ENCODE measurements at regions not wholly inside any gene's neighbourhood (a gene's known extent, or its start where the extent isn't known, plus 50 kb on each side); places are given as distances from the start of the nearest gene placed in this dataset.
A peak's percentile ranks its signal among the peaks of the same experiment; 100 is the strongest.

DNA sequence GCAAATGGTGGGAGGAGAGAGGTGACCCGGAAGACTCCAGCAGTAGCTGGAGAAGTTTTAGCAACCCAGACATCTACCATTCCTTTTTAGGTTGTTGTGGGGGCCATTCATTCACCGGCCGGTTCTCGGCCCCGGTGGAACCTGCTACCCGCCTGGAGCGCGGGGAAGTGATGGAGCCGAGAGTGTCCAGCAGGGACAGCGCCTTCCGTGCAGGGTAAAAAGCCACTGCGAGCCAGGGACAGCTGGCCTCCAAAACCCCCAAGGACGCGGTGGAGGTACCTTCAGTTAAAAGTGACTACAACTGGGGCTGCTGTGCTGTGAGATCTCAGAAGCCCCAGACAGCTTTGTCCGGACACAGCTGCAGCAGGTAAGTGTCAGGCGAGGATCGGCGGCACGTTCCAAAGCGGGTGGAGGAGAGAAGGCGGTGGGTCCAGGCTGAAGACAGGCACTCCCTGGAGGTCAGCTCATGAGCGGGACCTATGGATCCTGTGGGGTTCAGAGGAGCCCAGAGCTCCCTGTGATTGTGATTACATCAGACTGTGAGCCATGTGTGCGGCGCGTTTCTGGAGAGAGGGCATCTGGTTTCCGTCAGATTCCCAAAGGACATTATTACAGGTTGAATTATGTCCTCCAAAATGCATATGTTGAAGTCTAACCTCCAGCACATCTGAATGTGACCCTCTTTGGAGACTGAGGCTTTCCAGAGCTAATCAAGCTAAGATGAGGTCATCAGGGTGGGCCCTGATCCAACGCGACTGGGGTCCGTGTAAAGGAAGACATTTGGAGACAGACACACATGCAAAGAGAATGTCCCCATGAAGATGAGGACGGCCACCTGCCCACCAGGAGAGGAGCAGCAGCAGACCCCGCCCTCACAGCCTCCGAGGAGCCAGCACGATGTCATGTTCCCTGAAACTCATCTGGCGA is 276.3 kb downstream of the EIPR1 start:
- H3K27me3 ChIP-seq (ENCODE audit: control insufficient read depth, low read length) = peaks cover 13% of the 10 kb centered on the region
- TF ChIP-seq CTCF (IDR thresholded peaks at IDR 0.05; ENCODE audit: low read depth, low read length, poor library complexity, severe bottlenecking) (no peak), EZH2phosphoT487 (IDR thresholded peaks at IDR 0.05; ENCODE audit: borderline replicate concordance, low read length) (no peak)
- no peaks in the 10 kb centered on the region for H3K9me3 ChIP-seq (ENCODE audit: control insufficient read depth, insufficient read depth, low read length)
- no peaks in the 10 kb centered on the region for H3K79me2 ChIP-seq (ENCODE audit: control insufficient read depth, low read length)
- peak overlapping the region; percentile 45; the same call in 1 of the 2 replicates for H3K27ac ChIP-seq (ENCODE audit: low read depth, low read length)
- peaks cover 43% of the 10 kb centered on the region for H3K4me1 ChIP-seq (ENCODE audit: control insufficient read depth, low read length)
- peak overlapping the region; percentile 52 for H3K4me2 ChIP-seq (ENCODE audit: low read length)
- H4K20me1 ChIP-seq (ENCODE audit: control insufficient read depth, insufficient read depth, low read depth, low read length) = no peaks in the 10 kb centered on the region
- no peaks in the 10 kb centered on the region for H3F3A ChIP-seq (ENCODE audit: control insufficient read depth, insufficient read depth)
- no peaks in the 10 kb centered on the region for H3K36me3 ChIP-seq (ENCODE audit: control insufficient read depth, low read length)
- H3K9me2 ChIP-seq (replicated peaks; ENCODE audit: control insufficient read depth, low read length) = no peaks in the 10 kb centered on the region
- H3K4me3 ChIP-seq (ENCODE audit: low read length) = peak overlapping the region; percentile 64

DNA sequence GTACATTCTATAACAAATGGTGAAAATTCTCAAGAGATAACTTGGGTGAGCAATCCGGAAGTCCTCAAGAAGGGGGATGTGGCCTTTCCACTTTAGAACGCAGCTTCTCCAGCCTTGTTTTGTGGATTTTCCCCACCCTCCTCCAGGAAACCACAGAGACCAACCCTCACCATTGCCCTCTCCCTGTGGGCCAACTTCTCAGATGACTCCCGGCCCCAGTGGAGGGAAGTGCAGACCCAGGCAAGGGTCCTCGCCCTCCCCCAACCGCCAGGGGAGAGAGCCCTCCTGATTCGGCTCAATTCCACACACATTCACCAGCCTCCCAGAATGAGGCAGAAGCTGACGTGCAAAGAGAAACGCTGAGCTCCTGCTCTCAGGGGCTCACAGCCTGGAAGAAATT is 277.2 kb downstream of the EIPR1 start:
- H3K9me3 ChIP-seq (ENCODE audit: control insufficient read depth, insufficient read depth, low read length) = no peaks in the 10 kb centered on the region
- no peaks in the 10 kb centered on the region for H4K20me1 ChIP-seq (ENCODE audit: control insufficient read depth, insufficient read depth, low read depth, low read length)
- peak overlapping the region; percentile 45 for H3K27ac ChIP-seq (ENCODE audit: low read depth, low read length)
- no peaks in the 10 kb centered on the region for H3K36me3 ChIP-seq (ENCODE audit: control insufficient read depth, low read length)
- H3K4me3 ChIP-seq (ENCODE audit: low read length) = peak overlapping the region; percentile 64
- no peaks in the 10 kb centered on the region for H3F3A ChIP-seq (ENCODE audit: control insufficient read depth, insufficient read depth)
- H3K4me2 ChIP-seq (ENCODE audit: low read length) = peak overlapping the region; percentile 52
- H3K4me1 ChIP-seq (ENCODE audit: control insufficient read depth, low read length) = peaks cover 43% of the 10 kb centered on the region
- no peaks in the 10 kb centered on the region for H3K9me2 ChIP-seq (replicated peaks; ENCODE audit: control insufficient read depth, low read length)
- no peaks in the 10 kb centered on the region for H3K79me2 ChIP-seq (ENCODE audit: control insufficient read depth, low read length)
- no peak for TF ChIP-seq CTCF (IDR thresholded peaks at IDR 0.05; ENCODE audit: low read depth, low read length, poor library complexity, severe bottlenecking)
- H3K27me3 ChIP-seq (ENCODE audit: control insufficient read depth, low read length) = peaks cover 13% of the 10 kb centered on the region

DNA sequence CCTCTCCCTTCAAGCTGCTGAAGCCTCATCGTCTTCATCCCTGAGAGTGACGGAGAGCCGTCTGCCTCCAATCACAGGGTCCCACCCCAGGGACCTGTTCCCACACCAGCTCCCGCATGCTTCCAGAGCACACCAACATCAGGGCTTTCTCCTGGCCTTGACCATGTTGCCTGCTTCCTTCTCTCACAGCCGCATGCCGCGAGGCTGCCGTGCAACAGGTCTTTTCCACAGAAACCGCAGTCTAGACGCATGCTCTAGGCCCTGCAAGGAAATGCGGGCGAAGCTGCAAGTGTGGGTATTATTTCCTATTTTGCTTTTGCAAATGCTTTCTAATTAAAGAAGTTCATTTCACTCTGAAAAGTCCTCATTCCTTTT is 277.8 kb downstream of the EIPR1 start:
- peak overlapping the region; percentile 45 for H3K27ac ChIP-seq (ENCODE audit: low read depth, low read length)
- H3K36me3 ChIP-seq (ENCODE audit: control insufficient read depth, low read length) = no peaks in the 10 kb centered on the region
- TF ChIP-seq CTCF (IDR thresholded peaks at IDR 0.05; ENCODE audit: low read depth, low read length, poor library complexity, severe bottlenecking) (no peak), EZH2phosphoT487 (IDR thresholded peaks at IDR 0.05; ENCODE audit: borderline replicate concordance, low read length) (no peak)
- H4K20me1 ChIP-seq (ENCODE audit: control insufficient read depth, insufficient read depth, low read depth, low read length) = no peaks in the 10 kb centered on the region
- H3F3A ChIP-seq (ENCODE audit: control insufficient read depth, insufficient read depth) = no peaks in the 10 kb centered on the region
- H3K4me3 ChIP-seq (ENCODE audit: low read length) = peak overlapping the region; percentile 64
- no peaks in the 10 kb centered on the region for H3K79me2 ChIP-seq (ENCODE audit: control insufficient read depth, low read length)
- H3K9me3 ChIP-seq (ENCODE audit: control insufficient read depth, insufficient read depth, low read length) = no peaks in the 10 kb centered on the region
- H3K27me3 ChIP-seq (ENCODE audit: control insufficient read depth, low read length) = peaks cover 13% of the 10 kb centered on the region
- peaks cover 43% of the 10 kb centered on the region for H3K4me1 ChIP-seq (ENCODE audit: control insufficient read depth, low read length)
- H3K9me2 ChIP-seq (replicated peaks; ENCODE audit: control insufficient read depth, low read length) = no peaks in the 10 kb centered on the region
- H3K4me2 ChIP-seq (ENCODE audit: low read length) = peak overlapping the region; percentile 52

Measured in DOHH2 (cell line).